NCI-H2029 (cell line): ENCODE measurements at regions not wholly inside any gene's neighbourhood (a gene's known extent, or its start where the extent isn't known, plus 50 kb on each side); places are given as distances from the start of the nearest gene placed in this dataset.
"Not testable (repeated sequence)": the region's sequence is repeated elsewhere in the genome, so short reads cannot be mapped to it uniquely, and the experiment has no call there.

Source experiments
- DNase-seq: peaks from one replicate; lab custom pipeline; 2025; lab: John Stamatoyannopoulos, UW

DNA sequence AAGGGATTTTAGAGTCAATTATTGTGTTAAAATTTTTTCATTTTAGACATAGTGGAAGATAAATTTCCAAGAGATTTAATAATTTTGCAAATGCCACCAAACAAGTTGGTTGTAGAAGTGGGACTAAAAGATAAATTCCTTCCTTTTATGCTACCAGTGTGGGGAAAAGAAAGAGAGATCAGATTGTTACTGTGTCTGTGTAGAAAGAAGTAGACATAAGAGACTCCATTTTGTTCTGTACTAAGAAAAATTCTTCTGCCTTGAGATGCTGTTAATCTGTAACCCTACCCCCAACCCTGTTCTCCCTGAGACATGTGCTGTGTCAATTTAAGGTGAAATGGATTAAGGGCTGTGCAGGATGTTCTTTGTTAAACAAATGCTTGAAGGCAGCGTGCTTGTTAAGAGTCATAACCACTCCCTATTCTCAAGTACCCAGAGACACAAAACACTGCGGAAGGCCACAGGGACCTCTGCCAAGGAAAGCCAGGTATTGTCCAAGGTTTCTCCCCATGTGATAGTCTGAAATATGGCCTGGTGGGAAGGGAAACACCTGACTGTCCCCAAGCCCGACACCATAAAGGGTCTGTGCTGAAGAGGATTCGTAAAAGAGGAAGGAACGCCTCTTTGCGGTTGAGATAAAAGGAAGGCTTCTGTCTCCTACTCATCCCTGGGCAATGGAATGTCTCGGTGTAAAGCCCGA lies 117.0 kb downstream of the CEP44 start:
- DNase-seq, result peak; percentile 58

DNA sequence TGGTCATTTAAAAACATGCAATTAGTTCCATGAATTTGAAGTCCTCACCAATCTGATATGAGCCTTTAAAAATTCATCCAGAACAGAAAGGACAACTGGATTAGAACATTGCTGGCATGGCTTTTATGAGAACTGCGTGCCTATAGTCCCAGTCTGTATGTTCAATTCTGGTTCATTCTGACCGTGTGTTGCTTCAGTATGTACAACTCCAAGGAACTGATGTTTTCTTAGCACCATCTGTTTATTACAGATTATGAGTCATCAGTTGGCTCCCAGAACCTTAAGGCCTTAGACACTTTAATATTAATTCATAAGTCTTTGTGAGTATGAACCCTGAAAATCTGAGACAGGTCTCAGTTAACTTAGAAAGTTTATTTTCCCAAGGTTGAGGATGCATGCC lies 115.0 kb downstream of the CEP44 start:
- DNase-seq, result no peak

DNA sequence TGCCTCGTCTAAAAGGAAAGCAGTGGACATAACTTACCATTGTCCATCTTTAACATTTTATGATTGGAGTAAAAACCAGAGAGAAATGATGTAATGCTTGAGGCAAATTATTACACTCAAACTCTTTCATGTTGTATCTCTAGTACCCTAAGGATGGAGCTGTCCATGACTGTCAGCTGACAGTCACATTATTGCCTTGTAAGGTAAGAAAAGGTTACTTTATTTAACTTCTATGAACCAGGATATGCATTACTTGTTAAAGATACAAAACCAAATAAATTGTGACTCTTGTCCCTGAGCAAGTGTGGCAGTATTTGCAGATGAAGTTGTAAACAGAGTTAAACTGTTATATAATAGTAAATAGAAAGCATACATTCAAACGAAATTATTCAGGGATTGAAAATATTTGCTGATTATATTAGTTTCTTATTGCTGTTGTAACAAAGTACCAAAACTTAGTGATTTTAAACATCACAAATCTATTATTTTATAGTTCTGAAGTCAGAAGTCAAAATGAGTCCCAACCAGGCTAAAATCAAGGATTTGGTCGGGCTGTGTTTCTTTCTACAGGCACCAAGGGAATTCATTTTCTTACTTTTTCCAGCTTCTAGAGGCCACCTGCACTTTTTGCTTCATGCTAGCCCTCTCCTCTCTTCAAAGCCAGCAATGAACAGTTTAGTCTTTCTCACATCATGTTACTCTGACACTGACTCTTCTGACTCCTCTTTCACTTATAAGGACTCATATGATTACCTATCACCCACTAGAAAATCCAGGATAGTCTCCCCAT lies 113.8 kb downstream of the CEP44 start:
- DNase-seq, result no peak

DNA sequence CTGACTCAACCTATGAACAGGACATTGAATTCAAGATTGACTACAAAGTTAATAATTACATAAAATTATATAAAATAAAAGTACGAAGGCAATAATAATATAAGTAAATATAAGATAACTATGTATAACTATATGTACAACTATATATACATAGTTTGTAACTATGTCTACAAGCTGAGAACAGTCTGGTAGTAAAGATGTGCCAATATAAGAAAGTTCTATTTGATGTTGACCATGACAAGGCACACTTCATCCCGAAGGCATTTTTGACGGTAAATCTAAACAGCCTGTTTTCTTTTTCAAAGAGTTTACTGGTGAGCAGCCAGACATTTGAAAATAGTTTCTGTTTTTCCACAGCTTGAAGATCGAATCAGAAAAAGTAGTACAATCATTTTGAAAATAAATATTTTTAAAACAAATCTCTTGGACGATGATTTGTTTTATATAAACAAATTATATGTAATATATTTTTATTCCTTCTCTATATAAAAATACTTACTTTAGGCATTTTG lies 112.9 kb downstream of the CEP44 start:
- DNase-seq, result no peak

DNA sequence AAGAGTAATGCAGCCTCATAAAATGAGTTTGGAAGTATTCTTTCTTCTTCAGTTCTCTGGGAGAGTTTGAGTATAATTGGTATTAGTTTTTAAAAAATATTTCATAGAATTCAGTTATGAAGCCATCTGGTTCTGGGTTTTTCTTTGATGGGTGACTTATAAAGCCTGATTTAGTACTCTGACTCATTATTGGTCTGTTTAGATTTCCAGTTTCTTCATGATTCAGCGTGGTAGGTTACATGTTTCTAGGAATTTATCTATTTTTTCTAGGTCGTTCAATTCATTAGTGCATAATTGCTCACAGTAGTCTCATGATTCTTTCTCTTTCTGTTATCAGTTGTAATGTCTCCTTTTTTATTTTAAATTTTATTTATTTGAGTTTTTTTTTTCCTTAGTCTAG lies 111.2 kb downstream of the CEP44 start:
- no peak for DNase-seq

DNA sequence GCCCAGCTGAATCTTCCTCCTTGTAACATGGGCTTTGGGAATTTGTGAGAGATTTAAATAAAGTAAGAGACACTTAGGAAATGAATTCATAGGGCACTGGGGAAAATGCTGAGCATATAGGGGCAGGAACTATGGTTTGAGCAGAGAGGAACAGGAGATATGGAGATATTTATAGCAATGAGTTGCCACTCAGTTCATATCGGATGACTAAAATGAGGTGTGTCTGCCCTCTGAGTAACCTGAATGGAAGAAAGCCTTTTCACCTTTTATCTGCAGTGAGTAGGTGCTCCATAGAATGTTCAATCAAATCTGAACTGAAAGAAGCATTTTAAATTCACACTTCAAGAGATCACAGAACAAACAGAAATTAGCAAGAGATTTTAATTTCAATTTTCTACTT lies 105.7 kb downstream of the CEP44 start:
- DNase-seq, result no peak

DNA sequence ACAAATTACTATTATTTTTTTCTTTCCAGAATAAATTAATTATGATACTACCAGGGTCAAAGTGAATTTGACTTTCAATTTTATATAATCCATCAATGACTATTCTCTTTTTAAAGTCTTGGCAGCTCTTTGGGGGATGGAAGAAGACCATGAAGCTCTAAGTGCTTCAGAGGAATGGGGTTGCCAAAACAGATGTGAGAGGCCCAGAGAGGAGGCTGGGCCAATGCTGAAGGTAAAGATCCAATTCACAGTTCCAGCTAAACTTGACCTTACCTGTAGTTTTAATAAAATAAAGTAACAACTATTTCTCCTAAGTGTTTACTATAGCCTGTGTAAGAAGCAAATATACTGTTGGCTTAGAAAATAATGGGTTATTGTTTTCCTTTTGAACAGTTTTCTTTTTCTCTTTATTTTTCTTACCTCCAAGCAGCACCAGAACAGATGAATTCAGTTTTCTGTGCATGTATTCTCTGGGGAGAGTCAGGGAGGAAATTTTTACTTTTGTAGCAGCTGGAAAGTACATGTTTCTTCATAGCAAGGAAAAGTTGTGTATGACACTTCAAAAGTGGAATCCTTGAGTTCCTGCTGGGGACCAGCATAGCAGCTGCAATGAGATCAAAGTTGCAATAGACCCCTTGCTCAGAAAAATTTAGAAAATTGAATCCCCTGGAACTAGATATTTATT lies 104.9 kb downstream of the CEP44 start:
- no peak for DNase-seq

DNA sequence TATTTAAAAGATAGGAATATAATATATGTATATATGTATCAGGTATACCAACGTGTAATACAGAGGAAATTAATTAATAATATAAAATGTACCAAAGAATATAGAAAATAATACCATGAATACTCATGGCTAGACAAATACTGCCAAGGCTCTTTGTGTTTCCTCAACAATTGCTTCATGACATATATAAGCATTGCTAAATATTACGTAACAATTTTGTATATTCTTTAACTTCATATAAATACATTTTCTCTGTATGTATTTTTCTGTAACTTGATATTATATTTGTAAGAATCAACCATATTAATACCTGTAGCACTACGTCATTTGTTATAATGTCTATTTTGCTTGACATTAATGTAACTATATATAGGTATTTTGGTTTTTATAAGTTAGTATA lies 104.0 kb downstream of the CEP44 start:
- DNase-seq, result no peak

DNA sequence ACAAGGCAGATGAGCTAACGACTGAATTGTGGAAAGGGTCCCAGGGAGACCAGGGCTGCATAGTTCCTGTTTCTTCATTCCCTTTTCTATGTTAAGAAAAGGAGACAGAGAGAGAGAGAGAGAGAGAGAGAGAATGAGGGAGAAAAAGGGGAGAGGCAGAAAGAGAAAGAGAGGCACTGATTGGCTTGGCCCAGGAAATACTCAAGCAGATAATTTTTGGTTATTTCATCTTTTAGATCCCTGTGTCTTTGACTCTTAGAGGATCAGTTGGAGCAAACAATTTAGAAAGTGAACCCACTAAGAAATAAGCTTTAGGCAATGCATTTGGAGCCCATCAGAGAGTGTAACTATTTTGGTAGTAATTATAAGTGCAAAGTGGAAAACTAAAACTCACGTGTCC lies 103.4 kb downstream of the CEP44 start:
- no peak for DNase-seq

DNA sequence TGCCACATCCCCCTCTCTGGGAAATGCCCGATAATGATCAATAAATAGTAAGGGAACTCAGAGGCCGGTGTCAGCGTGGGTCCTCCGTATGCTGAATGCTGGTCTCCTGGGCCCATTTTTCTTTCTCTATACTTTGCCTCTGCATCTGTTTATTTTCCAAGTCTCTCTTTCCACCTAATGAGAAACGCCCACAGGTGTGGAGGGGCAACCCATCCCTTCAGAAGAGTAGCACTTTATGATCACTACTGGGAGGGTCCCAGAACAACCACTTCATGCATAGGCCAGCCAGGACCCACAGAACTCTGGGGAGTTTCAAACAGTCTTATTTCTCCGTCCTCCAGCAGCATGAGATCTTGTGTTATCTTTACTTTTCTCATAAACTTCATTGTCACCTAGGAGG lies 100.1 kb downstream of the CEP44 start:
- no peak for DNase-seq

DNA sequence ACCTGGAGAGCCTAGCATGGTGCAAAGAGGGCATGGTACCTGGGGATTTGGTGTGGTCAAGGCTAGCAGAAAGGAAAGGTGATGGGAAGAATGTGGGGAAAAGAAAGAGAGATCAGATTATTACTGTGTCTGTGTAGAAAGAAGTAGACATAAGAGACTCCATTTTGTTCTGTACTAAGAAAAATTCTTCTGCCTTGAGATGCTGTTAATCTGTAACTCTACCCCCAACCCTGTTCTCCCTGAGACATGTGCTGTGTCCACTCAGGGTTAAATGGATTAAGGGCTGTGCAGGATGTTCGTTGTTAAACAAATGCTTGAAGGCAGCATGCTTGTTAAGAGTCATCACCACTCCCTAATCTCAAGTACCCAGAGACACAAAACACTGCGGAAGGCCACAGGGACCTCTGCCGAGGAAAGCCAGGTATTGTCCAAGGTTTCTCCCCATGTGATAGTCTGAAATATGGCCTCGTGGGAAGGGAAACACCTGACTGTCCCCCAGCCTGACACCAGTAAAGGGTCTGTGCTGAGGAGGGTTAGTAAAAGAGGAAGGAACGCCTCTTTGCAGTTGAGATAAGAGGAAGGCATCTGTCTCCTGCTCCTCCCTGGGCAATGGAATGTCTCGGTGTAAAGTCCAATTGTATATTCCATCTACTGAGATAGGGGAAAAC lies 99.4 kb downstream of the CEP44 start:
- not testable (repeated sequence) for DNase-seq
